ENCODE measurements at regions not wholly inside any gene's neighbourhood (a gene's known extent, or its start where the extent isn't known, plus 50 kb on each side); places are given as distances from the start of the nearest gene placed in this dataset.

DNA sequence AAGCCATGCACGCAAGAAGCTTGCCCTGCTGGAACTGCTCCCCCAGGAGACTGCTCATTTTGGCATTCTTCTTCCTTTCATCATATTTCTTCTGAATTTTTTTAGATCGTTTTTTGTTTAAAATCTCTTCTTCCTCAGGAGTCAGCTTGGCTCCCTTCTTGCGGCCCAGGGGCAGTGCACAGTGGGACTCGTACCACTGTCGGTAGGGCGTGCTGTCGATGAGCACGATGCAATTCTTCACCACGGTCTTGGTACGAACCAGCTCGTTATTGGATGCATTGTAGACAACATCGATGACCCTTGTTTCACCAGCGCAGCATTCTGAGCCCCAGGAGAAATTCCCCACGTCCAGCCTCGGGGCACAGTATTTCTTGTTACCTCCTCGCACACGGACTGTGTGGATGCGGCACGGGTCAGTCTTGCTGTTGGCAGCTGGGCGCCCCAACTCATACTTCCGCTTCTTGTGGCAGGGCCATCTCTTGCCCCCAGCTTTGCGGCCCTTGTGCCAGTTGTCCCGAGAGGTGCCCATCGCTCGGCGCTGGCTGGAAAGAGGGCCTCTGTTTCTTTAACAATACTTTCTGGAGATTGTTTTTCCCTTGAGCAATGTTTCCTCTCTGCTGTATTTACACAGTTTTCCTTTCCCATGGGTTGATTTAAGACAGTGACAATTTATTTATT lies 452.4 kb downstream of the TMEM121 start:
- no peak for TF ChIP-seq CEBPB (IDR thresholded peaks at IDR 0.05)
- no peak for TF ChIP-seq REST (IDR thresholded peaks at IDR 0.05; ENCODE audit: low read depth)
- TF ChIP-seq TCF12 (IDR thresholded peaks at IDR 0.05; ENCODE audit: low read depth): no peak
- TF ChIP-seq, protein P1, sequence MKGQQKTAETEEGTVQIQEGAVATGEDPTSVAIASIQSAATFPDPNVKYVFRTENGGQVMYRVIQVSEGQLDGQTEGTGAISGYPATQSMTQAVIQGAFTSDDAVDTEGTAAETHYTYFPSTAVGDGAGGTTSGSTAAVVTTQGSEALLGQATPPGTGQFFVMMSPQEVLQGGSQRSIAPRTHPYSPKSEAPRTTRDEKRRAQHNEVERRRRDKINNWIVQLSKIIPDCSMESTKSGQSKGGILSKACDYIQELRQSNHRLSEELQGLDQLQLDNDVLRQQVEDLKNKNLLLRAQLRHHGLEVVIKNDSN (IDR thresholded peaks at IDR 0.05): no peak
- no peak for TF ChIP-seq ZBTB7A (IDR thresholded peaks at IDR 0.05; ENCODE audit: low read depth)
